ENCODE measurements at regions not wholly inside any gene's neighbourhood (a gene's known extent, or its start where the extent isn't known, plus 50 kb on each side); places are given as distances from the start of the nearest gene placed in this dataset.

DNA sequence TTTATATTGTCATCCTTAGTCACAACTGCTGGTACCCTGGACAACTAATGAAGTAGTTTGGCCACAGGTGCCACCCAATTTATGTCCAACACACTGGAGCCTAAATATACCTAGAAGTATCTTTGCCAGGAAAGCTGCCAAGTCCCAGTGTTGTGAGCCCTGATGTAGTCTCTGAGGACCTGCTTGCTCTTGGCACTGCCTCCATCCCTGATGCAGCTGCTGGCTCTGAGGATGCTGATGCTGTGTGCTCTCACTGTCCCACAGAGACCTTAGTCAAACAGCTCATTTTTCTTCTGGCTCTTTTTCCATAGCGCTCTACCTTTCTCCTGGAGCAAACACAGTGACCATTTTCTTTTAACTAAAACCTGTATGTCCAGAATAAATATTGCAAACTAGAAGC lies 1535.4 kb upstream of the ADGRL3 start:
- FAIRE-seq, result no peak
- H3K4ac ChIP-seq (replicated peaks; ENCODE audit: insufficient read length, low read depth, low read length), result no peak overlapping the region
- POLR2A ChIA-PET (ENCODE audit: partially characterized antibody), result no interaction called here
- TF ChIP-seq HDAC2 (IDR thresholded peaks at IDR 0.05; ENCODE audit: borderline replicate concordance in 1 of 2, low read depth in 2 of 2, low read length in 2 of 2) (no peak), TCF12 (IDR thresholded peaks at IDR 0.05; ENCODE audit: low read depth, low read length) (no peak), CHD1 (IDR thresholded peaks at IDR 0.05; ENCODE audit: low read depth, low read length) (no peak), SUZ12 (IDR thresholded peaks at IDR 0.05; ENCODE audit: low read length) (no peak)
- TF ChIP-seq, protein P1, sequence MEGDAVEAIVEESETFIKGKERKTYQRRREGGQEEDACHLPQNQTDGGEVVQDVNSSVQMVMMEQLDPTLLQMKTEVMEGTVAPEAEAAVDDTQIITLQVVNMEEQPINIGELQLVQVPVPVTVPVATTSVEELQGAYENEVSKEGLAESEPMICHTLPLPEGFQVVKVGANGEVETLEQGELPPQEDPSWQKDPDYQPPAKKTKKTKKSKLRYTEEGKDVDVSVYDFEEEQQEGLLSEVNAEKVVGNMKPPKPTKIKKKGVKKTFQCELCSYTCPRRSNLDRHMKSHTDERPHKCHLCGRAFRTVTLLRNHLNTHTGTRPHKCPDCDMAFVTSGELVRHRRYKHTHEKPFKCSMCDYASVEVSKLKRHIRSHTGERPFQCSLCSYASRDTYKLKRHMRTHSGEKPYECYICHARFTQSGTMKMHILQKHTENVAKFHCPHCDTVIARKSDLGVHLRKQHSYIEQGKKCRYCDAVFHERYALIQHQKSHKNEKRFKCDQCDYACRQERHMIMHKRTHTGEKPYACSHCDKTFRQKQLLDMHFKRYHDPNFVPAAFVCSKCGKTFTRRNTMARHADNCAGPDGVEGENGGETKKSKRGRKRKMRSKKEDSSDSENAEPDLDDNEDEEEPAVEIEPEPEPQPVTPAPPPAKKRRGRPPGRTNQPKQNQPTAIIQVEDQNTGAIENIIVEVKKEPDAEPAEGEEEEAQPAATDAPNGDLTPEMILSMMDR (IDR thresholded peaks at IDR 0.05; ENCODE audit: control extremely low read depth in 1 of 3, insufficient read depth in 1 of 3, low read depth in 1 of 3, low read length in 3 of 3), result no peak

More for the DNA sequence above, 1535.4 kb upstream of the ADGRL3 start:
- Histone ChIP-seq H3K18ac (ENCODE audit: extremely low read depth, low read length) (no peak overlapping the region), H3K27me3 (replicated peaks in 1 of 4; ENCODE audit: control insufficient read depth in 3 of 4, extremely low read depth in 1 of 4, insufficient read depth in 3 of 4, low read length in 3 of 4) (no peaks in the 10 kb centered on the region), H3K23ac (ENCODE audit: insufficient read length) (peak overlapping the region; percentile 70), H4K8ac (ENCODE audit: extremely low read depth, insufficient read depth, low read length) (no peak overlapping the region), H3K9ac (replicated peaks in 1 of 4; ENCODE audit: extremely low read depth in 1 of 4, low read depth in 3 of 4, low read length in 3 of 4) (no peak overlapping the region), H3K4me1 (replicated peaks in 1 of 4; ENCODE audit: control insufficient read depth in 3 of 4, insufficient read depth in 4 of 4, low read length in 3 of 4) (no peaks in the 10 kb centered on the region), H2AK5ac (ENCODE audit: low read depth, low read length) (no peak overlapping the region), H3K23me2 (ENCODE audit: low read depth, low read length) (no peaks in the 10 kb centered on the region), H4K5ac (ENCODE audit: insufficient read length, low read depth, low read length) (no peak overlapping the region), H4K20me1 (replicated peaks in 1 of 2; ENCODE audit: control insufficient read depth in 1 of 2, insufficient read depth in 2 of 2, low read length in 2 of 2) (no peaks in the 10 kb centered on the region), H2AFZ (ENCODE audit: low read length) (no peak overlapping the region), H3K56ac (replicated peaks; ENCODE audit: insufficient read length, low read depth, low read length) (no peak overlapping the region), H3K79me2 (ENCODE audit: control insufficient read depth in 1 of 2, insufficient read depth in 2 of 2, low read length in 2 of 2) (no peaks in the 10 kb centered on the region), H3K14ac (ENCODE audit: insufficient read length) (no peak overlapping the region), H3K79me1 (ENCODE audit: low read depth, low read length) (no peaks in the 10 kb centered on the region), H3K4me3 (ENCODE audit: extremely low read depth in 1 of 4, insufficient read depth in 2 of 4, low read depth in 3 of 4, low read length in 4 of 4) (no peak overlapping the region), H2BK15ac (ENCODE audit: low read length) (no peak overlapping the region), H2BK5ac (ENCODE audit: low read depth, low read length) (no peak overlapping the region), H3K4me2 (ENCODE audit: insufficient read depth in 1 of 2, low read depth in 2 of 2, low read length in 2 of 2) (no peak overlapping the region), H2BK12ac (ENCODE audit: low read depth, low read length) (no peak overlapping the region), H2BK20ac (ENCODE audit: low read length) (no peak overlapping the region), H2BK120ac (replicated peaks; ENCODE audit: low read depth, low read length) (no peak overlapping the region), H3K9me3 (ENCODE audit: insufficient read depth in 2 of 2, low read depth in 1 of 2, low read length in 1 of 2) (no peaks in the 10 kb centered on the region), H3K27ac (ENCODE audit: low read depth, low read length) (no peak overlapping the region), H4K91ac (replicated peaks; ENCODE audit: insufficient read length, low read length) (no peak overlapping the region), H3K36me3 (ENCODE audit: control insufficient read depth in 2 of 4, insufficient read depth in 4 of 4, low read length in 3 of 4) (no peaks in the 10 kb centered on the region)
- WGBS, 2 experiments (ENCODE audit: extremely low coverage in 1 of 2, insufficient coverage in 1 of 2, insufficient read length in 1 of 2, insufficient replicate concordance in 2 of 2, low coverage in 1 of 2, low lambda C conversion rate in 2 of 2, missing lambda C conversion rate in 1 of 2), result 94% methylated on average over 1 of the region's 1 CpG; no CpG with 5 or more reads in 1 of the 2 experiments
- no peak for DNase-seq (ENCODE audit: low read depth in 1 of 2, low spot score in 2 of 2)
- CTCF ChIA-PET (ENCODE audit: partially characterized antibody), result interaction anchor here (1.4 kb wide), 1 partner anchor 9 kb away, joined by 3 read pairs; no protein-coding TSS in a partner anchor
